ENCODE measurements at regions not wholly inside any gene's neighbourhood (a gene's known extent, or its start where the extent isn't known, plus 50 kb on each side); places are given as distances from the start of the nearest gene placed in this dataset.
A peak's percentile ranks its signal among the peaks of the same experiment; 100 is the strongest.

DNA sequence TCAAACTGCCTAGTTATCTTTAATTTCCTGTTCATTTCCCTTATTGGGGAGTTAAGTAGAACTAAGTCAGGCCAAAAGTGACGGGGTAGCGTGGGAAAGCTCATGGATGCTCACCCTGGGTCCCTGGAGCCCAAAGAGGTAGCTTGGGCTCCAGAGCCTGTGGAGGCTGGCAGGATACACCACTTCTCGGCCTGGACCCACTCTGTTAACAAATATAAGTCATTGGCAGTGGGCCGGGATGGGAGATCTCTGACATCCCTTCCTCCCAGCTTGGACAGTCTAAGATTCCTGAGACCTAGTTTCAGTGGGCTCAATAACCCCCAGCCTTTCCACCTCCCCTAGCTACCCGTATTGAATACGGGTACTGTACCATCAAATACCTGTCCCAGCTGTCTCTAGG, 106.1 kb downstream of the EFNB1 start:
- no peak for DNase-seq
- Histone ChIP-seq H3K4me1 (no peaks in the 10 kb centered on the region), H3K27me3 (no peaks in the 10 kb centered on the region), H3K36me3 (no peaks in the 10 kb centered on the region), H3K27ac (no peak overlapping the region), H3K9me3 (no peaks in the 10 kb centered on the region), H3K9ac (ENCODE audit: low read depth in 2 of 2, low read length in 2 of 2) (no peak overlapping the region), H3K4me3 (no peak overlapping the region)
- no peak for TF ChIP-seq CTCF (IDR thresholded peaks at IDR 0.05)
- intact Hi-C loops (cut with DNase I) = no loop called here

DNA sequence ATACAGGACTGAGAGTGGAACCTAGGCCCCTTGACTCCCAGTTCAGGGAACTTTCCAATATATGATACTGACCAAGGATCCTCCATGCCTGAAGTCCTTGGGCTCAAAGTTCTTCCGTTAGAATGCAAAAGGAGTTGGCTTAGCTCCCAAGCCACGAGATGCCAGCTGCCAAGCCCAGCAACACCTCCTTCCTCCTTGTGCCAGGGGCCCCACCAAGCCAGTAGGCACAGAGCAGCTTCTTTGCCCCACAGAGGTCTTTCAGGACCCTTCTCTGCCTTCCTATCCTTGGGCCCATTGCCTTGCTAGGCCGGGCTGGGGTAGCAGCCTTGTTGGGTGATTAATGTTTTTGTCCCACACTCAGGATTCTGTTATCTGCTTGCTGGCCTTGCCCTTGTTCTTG, 105.6 kb downstream of the EFNB1 start:
- Histone ChIP-seq H3K27ac (no peak overlapping the region), H3K4me3 (no peak overlapping the region), H3K4me1 (no peaks in the 10 kb centered on the region), H3K27me3 (no peaks in the 10 kb centered on the region), H3K9me3 (no peaks in the 10 kb centered on the region), H3K36me3 (no peaks in the 10 kb centered on the region), H3K9ac (ENCODE audit: low read depth in 2 of 2, low read length in 2 of 2) (no peak overlapping the region)
- intact Hi-C loops (cut with DNase I) = no loop called here
- DNase-seq = peak; percentile 30
- no peak for TF ChIP-seq CTCF (IDR thresholded peaks at IDR 0.05)

- no peak for DNase-seq
- Histone ChIP-seq H3K9ac (ENCODE audit: low read depth in 2 of 2, low read length in 2 of 2) (no peak overlapping the region), H3K36me3 (no peaks in the 10 kb centered on the region), H3K27ac (no peak overlapping the region), H3K4me1 (no peaks in the 10 kb centered on the region), H3K27me3 (no peaks in the 10 kb centered on the region), H3K9me3 (no peaks in the 10 kb centered on the region), H3K4me3 (no peak overlapping the region)
- intact Hi-C loops (cut with DNase I) = no loop called here
- TF ChIP-seq CTCF (IDR thresholded peaks at IDR 0.05) = no peak
Observed at GRCh38 chrX:68932611-68933010, 103.8 kb downstream of the EFNB1 start.

DNA sequence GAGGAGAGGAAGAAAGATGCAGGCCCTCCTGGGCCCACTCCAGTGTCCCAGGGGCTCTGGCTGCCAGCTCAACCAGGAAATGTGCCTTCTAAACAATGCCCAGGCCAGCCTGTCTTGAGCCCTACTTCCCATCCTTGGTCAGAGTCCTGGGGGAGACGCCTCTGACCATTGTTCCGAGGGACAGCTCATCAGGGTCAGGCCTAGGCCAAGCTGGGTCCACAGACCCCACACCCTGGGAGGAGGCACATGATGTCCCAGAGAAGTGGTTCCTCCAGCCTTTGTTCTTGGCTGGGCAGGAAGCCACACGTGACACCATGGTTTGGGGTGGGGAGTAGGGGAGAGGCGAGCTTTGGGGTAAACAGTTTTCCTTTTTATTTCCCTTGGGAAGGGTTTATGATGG, 102.5 kb downstream of the EFNB1 start:
- Histone ChIP-seq H3K36me3 (no peaks in the 10 kb centered on the region), H3K27me3 (no peaks in the 10 kb centered on the region), H3K4me3 (no peak overlapping the region), H3K4me1 (no peaks in the 10 kb centered on the region), H3K9me3 (no peaks in the 10 kb centered on the region), H3K27ac (no peak overlapping the region), H3K9ac (ENCODE audit: low read depth in 2 of 2, low read length in 2 of 2) (no peak overlapping the region)
- TF ChIP-seq CTCF (IDR thresholded peaks at IDR 0.05) = no peak
- intact Hi-C loops (cut with DNase I) = no loop called here
- no peak for DNase-seq

- no peak overlapping the region for H3K9ac ChIP-seq (ENCODE audit: low read depth in 2 of 2, low read length in 2 of 2)
- no peaks in the 10 kb centered on the region for H3K4me1 ChIP-seq
- no peaks in the 10 kb centered on the region for H3K27me3 ChIP-seq
- H3K9me3 ChIP-seq = no peaks in the 10 kb centered on the region
- intact Hi-C loops (cut with DNase I) = no loop called here
- H3K27ac ChIP-seq = no peak overlapping the region
- H3K36me3 ChIP-seq = no peaks in the 10 kb centered on the region
- H3K4me3 ChIP-seq = no peak overlapping the region
- no peak for DNase-seq
- TF ChIP-seq CTCF (IDR thresholded peaks at IDR 0.05) = no peak
Observed at GRCh38 chrX:68930542-68931317, 101.9 kb downstream of the EFNB1 start.

Measured in colonic mucosa (tissue), 4 donors.